HG02623 (cell line): ENCODE measurements at regions not wholly inside any gene's neighbourhood (a gene's known extent, or its start where the extent isn't known, plus 50 kb on each side); places are given as distances from the start of the nearest gene placed in this dataset.
"Not testable (repeated sequence)": the region's sequence is repeated elsewhere in the genome, so short reads cannot be mapped to it uniquely, and the experiment has no call there.

Source experiments
- ATAC-seq: cut with Tn5 transposase; IDR thresholded peaks from one replicate; pipeline ENCODE4 v1.9.1; 2021; ENCODE audit warnings: moderate library complexity; ENCODE audit not compliant: unreplicated experiment

DNA sequence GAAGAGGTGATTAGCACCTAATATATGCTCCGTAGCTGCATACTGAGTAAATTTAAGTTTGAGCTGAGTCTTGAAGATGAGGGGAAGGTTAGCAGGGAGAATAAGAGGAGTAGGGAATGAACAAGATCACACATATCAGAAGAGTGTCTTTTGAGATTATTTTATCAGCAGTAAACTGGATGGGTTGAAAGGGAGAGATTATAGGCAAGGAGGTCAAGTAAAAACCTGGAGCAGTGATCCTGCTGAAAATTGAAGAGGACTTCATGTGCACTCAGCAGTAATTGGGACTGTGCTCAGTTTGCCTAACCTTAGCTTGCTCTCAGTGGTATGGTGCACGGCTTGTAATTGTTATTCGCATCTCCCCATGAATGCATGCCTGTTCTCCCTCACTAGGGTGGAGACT lies 79.5 kb upstream of the PICALM start:
- ATAC-seq, result no peak

DNA sequence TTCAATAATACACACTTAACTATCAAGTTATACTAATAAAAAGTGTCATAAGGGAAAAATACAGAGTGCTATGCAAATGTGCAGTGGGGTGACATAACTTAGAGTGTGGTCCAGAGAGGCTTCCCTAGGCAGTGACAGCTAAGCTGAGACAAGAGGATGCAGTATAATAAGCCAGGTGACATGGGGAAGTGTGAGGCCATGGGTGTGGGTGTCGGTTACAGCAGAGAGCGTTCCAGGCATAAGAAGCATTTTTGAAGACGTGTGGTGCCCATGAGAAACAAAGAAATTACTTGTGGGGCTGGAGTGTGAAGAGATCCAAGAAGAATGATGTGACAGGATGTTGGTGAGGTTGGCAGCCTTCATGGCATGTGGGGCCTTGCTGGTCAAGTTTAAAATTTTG lies 78.1 kb upstream of the PICALM start:
- no peak for ATAC-seq

DNA sequence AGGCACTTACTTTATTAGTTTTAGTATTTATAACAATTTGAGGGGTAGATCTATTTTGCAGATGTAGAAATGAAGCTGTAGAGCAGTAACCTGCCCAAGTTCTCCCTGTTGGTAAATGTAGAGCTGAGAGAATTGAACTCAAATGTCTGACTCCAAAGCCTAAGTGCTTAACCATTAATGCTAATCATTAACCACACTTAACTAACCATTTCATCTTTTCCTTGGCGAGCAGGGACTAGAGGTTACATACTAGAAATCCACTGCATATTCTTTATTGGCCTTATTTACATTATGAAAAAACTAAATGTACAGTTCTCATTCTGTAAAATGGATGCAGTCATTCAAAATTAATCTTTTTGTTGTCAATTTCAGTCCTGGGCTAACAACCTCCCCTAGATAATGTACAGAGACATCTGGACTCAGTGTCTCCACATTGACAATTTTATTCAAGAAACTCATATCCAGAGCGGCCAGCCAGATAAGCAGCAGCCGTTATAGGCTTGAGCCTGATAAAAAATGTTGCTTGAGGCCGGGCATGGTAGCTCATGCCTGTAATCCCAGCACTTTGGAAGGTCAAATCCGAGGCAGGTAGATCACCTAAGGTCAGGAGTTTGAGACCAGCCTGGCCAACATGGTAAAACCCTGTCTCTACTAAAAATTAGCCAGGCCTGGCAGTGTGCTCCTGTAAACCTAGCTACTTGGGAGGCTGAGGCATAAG lies 76.7 kb upstream of the PICALM start:
- no peak for ATAC-seq

- no peak for ATAC-seq
Observed at GRCh38 chr11:86144846-86145245, 76.0 kb upstream of the PICALM start.

DNA sequence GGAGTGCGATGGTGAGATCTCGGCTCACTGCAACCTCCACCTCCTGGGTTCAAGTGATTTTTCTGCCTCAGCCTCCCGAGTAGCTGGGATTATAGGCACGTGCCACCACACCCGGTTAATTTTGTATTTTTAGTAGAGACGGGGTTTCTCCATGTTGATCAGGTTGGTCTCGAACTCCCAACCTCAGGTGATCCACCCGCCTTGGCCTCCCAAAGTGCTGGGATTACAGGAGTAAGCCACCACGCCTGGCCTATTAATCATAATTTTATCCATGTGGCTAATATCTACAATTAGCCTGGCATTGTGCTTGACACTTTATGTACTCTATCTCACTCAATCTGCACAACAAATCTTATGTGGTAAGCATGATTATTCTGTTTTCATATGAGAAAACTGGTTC lies 75.2 kb upstream of the PICALM start:
- ATAC-seq, result not testable (repeated sequence)

DNA sequence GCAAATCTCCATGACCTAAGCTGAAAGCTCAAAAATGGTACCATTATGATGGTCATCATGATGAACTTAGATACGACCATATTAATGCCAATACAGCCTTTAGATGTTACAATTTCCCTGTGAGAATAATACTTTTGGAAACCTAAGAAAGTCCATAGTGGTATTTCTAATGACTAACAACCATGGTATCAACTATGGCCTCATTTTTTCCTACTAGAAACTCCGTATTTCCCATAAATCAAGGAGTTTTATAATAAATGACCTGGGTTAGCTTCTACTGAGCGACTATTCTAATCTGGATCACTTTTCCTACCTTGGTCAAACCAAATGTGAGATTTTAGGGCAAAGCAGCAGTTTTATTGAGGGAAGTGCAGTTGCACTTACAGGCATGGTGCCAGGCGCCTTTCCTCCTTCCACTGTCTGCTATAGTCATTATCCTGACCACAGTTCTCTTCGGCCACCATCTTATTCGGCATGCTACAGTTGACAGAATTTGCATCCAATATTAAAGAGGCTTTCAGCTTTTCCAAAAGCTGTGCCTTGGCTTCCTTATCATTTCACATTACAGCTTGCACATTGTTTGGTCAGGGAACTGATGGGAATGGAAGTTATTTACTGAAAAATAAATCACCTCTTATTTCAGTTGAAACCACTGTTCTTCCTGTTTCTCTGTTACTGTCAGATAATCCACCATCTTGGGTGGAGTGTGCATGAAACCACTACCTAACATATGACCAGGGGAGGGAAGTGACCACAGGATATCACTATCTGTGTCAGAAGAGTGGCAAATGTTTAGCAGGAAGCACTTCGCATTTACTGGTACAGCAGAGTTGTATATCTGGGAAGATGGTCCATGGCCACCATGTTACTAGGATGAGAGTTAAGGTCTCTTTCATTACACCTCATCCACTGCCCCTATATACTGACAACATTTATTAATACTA lies 74.5 kb upstream of the PICALM start:
- ATAC-seq, result no peak

- ATAC-seq, result no peak
Observed at GRCh38 chr11:86142170-86142569, 73.3 kb upstream of the PICALM start.

GRCh38 chr11:86141727-86142126 lies 72.8 kb upstream of the PICALM start:
- no peak for ATAC-seq

- no peak for ATAC-seq
Observed at GRCh38 chr11:86140334-86140990, 71.6 kb upstream of the PICALM start.

DNA sequence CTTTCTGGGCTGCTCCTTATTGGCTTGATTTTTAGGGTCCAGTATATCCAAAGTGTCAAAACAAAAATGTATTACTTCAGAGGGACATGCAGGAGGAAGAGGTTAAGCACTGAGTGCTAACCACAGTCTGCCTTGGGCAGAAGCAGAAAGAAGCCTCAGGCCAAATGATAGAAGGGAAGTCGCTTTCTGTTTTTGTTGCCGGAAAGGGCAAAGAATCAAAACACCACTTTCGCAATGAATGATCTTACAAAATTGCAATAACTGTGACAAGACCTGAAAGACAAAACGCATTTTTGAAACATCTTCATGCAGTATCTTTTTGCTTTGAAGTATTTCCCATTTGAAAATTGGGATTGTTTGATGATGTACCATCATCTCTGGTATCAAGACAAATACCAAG lies 70.1 kb upstream of the PICALM start:
- ATAC-seq, result peak; percentile 70

GRCh38 chr11:86136538-86136937 lies 67.7 kb upstream of the PICALM start:
- ATAC-seq, result no peak

GRCh38 chr11:86135319-86135714 lies 66.4 kb upstream of the PICALM start:
- ATAC-seq, result no peak

DNA sequence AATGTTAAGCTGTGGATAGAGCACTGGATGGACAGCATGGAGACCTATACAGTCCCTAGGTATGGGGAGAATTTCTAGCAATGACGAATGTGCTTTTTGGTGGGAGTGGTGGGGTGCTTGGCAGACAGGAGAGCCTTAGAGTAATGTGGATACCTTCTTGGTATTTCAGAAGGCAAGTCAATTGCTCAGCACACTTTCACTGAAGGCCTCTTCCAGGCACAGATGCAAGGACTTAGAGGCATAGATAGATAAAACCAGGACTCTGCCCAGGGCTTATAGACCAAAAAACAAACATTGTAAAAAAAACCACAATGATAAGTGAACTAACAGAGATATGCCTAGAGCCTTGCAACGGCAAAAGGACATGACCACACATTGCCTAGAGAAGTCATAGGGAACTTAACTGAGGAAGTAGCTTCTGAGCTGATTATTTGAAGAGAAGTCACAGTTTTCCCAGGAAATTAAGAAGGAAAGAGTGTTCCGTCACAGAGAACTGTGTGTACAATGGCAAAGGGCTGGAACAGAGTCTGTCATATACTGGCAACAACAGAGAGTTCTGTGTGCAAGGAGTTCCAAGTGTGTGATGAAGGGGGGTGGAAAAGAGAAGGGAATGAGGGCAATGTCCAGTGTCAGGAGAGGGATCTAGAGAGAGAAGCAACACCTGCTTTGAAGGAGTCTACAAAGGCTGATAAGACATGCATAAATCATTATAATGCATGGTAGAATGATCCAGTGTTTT lies 65.9 kb upstream of the PICALM start:
- no peak for ATAC-seq

DNA sequence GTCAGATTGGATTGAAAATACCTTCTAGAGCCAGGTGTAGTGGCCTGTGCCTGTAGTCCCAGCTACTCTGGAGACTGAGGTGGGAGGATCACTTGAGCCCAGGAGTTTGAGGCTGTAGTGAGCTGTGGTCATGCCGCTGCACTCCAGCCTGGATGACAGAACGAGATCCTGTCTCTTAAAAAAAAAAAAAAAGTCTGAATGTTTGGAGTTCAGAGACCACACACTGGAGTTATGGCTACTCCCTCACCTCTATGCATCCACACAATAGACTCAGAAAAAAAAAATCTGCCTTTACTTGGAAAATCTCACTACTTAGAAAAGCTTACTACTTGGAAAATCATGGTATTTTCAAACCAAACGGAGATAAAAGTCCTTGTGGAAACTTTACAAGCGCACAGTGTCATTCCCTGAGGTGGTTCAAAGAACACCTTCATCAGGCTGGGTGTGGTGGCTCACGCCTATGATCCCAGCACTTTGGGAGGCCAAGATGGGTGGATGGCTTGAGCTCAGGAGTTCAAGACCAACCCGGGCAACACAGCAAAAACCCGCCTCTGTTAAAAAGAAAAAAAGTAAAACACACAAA lies 63.9 kb upstream of the PICALM start:
- ATAC-seq, result no peak

DNA sequence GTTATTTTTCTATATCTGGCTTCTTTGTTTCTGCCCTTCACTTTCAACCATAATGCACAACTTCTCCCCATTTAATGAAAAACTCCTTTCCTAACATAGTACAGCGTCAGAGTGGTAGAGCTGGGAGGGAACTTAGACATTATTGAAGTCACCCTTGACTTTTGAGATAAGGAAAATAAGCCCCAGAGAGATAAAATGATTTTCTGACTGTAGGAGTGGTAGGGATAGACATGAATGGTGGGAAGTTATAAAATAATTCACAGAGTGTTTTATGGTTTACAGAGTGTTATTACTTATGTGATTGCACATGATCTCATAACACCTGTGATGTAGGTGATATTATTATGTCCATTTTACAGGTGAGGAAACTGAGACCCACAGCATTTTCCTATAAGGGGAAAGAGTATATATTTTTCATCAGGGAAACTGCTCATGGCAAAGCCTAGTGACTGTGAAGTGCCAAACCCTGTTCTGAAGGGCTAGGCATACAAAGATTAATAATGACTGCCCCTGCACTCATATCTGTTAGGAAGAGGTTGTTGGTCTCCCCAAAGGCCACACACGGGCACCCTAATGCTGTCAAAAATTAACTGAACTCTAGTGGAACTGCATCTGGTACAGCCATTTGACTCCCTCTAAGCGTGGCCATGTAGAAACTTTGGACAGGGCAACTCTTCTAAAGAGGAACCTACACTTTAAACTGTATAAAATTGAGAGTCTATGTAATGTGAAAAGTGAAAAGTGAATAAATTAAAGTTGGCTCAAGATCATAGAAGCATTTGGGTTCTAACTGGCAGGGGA lies 61.1 kb upstream of the PICALM start:
- ATAC-seq, result no peak

DNA sequence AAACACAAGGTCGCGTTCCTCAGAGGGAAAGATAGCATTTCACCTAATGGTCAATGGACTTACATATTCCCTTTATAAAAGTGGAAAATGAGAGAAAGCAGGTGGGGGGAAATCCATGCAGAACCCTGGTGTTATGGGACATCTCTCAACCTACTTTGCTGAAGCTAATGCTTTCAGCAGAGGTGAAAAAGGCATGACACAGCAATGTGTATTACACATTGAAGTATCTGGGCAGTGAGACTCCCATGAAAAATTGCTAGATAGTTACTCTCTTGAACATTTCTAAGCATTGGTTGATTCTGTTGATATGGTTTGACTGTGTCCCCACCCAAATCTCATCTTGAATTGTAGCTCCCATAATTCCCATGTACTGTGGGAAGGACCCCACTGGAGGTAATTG lies 60.0 kb upstream of the PICALM start:
- no peak for ATAC-seq

DNA sequence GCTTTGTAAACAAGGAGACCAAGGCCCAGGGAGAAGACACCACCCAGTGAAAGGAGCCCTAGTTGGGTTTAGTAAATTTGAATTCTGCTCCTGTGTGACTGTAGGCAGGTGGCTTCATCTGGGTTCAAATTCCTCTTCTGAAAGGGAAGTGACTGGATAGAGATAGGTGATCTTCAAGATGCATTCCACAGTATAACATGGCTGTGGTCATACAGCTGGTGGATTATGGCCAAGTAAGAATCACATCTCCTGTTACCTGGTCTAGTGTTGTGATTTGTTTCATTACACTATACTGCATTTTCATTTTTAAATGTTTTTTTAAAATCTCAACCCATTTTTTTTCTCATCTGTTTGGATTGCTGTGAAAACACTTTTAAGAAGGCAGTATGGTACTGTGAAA lies 58.0 kb upstream of the PICALM start:
- no peak for ATAC-seq

GRCh38 chr11:86124251-86125233 lies 55.7 kb upstream of the PICALM start:
- ATAC-seq, result peak; percentile 38

DNA sequence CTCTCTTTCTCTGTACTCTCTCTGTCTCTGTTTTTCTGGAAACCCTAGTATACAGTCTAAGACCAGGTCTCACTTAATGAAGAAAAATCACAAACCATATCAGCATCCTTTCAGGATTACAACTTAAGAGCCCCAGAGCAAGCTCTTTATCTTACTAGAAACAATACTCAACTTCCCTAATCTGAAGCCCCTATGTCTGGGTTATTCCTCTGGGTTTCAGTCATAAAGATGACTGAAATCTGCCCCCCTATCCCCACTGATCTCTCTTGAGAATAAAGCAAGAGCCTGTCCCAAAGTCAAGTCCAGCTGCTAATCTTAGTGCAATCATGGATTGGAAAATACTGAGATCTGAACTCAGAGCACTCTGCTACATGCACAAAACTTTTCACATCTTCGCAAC lies 53.9 kb upstream of the PICALM start:
- no peak for ATAC-seq
